Central memory CD4-positive, alpha-beta T cell (primary cell): ENCODE measurements at regions not wholly inside any gene's neighbourhood (a gene's known extent, or its start where the extent isn't known, plus 50 kb on each side); places are given as distances from the start of the nearest gene placed in this dataset.
"Not testable (repeated sequence)": the region's sequence is repeated elsewhere in the genome, so short reads cannot be mapped to it uniquely, and the experiment has no call there.

Experiments used
- DNase-seq: peaks from one replicate; pipeline ENCODE4 v3.0.0; 2022

DNA sequence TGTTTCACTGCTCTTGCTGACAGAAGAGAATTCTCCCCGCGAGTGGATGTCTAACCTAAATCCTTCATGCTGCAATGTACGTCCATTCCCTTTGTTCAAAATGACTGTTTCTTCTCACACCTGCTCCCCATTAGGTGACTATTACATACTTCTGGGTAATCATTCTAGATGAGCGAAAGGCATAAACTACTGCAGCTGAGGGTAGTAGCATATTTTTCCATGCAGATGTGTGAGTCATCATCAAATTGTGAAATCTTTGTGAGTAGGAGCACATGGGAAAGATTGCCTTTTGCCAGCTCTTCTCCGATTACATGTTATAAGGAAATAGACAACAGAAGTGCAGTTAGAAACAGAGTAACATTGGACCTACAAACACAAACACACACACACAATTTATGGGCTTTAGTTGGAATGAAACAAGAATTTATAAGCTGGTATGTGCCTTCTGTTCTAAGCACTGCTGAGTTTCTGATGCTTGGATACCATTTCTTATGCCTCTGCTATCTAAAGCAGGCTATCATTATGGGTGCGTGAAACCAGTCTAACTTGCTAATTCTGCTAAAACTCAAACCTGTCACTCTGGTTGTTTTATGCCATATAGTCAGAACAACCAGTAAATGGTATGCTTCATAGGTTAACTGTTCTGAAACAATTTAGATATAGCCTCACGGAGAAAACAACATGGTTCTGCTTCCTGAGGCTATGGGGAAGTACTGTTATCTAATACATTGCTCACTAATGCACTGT, 346.9 kb upstream of the PSMD7 start:
- no peak for DNase-seq

DNA sequence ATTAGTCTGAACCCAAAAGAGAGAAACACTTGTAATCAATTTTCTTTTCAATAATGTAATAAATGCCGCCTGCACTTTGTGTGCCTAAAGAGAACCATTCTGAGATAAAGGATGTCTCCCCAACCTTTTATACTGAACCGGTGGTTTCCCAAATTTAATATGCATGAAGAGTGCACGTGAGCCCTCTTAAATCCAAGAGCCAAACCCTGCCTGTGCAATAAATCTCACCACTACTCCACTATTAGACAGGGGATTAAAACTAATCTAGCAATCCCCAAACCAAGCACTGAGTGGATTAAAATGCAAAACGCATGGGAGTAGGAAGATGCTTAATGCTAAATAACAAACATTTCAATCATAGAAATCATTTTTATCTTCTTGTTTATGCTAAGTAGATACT, 351.0 kb upstream of the PSMD7 start:
- DNase-seq = no peak

DNA sequence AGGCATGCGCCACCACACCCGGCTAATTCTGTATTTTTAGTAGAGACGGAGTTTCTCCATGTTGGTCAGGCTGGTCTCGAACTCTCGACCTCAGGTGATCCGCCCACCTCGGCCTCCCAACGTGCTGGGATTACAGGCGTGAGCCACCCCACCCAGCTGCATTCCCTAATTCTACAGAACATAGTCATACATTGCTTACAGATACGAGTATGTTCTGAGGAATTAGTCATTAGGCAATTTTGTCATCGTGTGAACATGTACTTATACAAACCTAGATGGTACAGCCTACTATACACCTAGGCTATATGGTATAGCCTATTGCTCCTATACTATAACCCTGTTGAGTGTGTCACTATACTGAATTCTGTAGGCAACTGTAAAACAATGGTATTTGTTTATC, 353.4 kb upstream of the PSMD7 start:
- not testable (repeated sequence) for DNase-seq

DNA sequence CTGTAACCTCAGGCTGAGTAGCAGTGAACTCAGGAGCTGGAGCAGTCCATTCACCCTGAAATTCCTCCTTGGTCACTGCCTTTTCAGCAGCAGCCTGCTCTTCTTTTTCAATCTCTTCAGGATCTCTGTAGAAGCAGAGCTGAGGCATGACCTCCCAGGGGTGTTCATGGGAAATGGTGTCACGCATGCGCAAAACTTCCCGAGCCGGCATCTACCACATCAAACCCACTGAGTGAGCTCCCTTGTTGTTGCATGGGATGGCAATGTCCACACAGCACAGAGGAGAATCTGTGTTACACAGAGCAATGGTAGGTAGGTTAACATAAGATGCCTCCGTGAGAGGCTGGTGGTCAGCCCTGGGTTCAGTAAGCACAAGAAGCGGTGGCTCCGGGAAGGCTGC, 355.8 kb upstream of the PSMD7 start:
- DNase-seq = not testable (repeated sequence)

DNA sequence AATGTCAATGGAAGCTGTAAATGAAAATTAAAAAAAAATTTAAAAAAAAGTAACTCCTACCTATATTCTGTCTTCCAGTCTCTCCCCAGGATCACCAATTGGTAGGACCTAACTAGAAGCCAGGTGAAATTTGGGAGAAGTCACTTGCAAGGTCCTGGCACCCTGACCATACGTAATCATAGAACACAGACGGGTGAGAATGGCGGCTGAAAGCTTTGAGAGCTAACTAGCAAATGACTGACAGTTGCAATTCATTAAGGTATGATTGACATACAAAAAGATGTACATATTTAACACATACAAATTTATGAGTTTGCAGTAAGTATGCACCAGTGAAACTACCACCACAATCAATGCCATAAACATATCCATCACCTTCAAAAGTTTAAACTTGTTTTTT, 372.7 kb upstream of the PSMD7 start:
- DNase-seq = no peak

DNA sequence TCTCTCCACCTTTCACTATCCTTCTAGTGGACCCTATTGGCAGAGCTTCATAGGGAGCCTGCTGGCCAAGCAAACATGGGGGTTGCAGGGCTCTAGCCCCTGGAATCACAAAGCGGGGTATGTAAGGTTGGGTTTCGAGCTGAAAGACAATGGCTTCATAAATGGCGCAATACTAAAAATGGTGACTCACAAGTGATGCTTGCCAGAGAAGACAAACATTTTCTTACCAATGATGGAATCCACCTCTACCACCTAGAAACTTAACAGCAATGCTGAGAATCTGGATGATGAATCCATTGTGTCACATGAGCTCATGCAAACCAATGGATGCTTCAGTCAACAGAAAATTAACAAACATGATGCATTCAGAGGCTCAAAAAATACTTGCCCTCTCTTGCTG, 375.3 kb upstream of the PSMD7 start:
- DNase-seq = no peak

DNA sequence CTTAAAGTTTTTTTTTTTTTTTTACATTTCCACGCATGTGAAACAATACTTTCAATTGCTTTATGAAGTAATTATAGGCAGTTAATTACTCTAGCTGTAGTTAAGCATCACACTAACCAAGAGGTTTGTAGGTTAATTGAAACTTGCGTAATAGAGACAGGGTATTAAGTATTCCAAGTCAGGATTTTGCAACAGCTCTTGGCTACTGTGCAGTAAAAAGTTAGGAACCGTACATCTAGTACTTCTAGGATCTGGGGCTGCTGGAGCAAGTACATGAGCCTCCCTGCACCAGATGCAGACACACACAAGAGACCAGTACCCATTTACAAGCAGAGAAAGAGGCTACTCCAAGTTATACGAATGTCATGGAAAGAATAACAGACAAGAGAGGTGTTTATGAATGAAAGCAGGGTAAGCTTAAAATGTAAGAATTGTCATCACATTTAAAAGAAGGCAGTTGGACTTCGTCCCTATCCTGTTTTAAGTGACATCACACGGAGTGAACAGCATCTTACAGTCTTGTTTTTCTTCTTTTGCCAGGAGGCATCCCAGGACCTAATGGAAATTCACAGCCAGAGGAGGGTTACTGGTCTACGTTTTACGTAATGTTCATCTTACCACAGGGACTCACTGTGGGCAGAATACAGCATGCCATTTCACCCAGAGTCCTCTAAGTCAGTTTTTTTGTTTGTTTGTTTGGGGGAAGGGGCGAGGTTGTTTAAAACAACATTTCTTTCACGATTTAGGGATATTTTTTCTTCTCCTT, 379.6 kb upstream of the PSMD7 start:
- DNase-seq = no peak

DNA sequence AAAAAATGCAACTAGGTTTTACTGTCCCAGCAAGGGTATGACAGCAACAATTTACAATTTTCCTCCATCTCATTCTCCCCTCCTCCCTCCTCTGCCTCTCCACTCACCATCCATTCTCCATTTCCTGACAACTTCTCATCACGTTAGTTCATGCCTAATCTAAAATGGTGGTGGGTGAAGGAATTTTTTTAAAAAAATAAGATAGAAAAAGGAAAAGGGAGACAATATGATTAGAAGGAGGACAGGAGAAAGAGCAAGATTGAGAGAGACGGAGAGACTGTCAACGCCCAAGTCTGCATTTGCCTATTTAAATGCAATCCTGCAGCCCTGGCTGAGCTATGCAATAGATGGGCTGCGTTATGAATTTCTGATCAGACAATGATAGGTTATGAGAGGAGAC, 380.7 kb upstream of the PSMD7 start:
- no peak for DNase-seq

DNA sequence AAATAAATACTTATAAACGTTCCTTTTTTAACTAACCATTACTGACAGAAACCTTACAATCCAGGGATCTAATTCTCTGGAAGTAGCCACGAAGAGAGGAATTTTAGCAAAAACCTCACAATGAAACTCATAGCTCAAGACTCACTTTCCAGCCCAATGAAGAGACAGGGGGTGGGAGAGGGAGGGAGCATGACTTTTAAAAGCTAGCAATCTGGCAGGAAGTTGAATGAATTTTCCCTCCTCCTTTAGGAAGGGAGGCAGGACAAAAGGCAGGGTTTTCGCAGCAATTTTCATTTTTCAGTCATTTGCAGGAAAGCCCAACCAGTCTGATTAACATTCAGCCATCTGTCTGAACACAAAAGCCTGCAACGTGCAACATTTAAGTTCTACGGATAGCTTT, 381.5 kb upstream of the PSMD7 start:
- no peak for DNase-seq

DNA sequence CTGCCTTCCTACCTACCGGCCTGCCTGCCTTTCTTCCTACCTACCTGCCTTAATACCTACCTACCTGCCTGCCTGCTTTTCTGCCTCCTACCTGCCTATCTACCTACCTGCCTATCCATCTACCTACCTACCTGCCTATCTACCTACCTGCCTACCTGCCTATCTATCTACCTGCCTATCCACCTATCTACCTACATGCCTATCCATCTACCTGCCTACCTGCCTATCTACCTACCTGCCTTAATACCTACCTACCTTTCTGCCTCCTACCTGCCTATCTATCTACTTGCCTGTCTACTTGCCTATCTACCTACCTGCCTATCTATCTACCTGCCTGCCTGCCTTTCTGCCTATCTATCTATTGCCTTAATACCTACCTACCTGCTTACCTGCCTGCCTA, 383.8 kb upstream of the PSMD7 start:
- DNase-seq = no peak

DNA sequence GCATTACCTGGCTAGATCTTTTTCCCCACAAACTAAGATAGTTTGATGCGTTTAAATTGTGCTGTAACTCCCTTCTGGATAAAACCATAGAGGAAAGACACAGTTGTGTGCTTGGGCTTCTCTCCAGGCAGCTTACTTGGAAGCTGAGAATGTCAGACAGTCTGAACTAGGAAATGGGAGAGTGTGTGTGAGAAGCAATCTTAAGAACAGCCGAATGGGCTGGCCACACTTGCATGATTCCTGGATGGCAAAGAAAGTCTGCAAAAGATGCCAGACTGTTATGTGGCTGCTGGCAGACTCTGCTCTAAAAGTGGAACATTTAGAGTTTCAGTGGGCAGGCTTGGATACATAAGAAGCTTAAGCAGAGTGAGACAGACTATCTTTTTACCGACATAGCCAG, 384.3 kb upstream of the PSMD7 start:
- DNase-seq = no peak

DNA sequence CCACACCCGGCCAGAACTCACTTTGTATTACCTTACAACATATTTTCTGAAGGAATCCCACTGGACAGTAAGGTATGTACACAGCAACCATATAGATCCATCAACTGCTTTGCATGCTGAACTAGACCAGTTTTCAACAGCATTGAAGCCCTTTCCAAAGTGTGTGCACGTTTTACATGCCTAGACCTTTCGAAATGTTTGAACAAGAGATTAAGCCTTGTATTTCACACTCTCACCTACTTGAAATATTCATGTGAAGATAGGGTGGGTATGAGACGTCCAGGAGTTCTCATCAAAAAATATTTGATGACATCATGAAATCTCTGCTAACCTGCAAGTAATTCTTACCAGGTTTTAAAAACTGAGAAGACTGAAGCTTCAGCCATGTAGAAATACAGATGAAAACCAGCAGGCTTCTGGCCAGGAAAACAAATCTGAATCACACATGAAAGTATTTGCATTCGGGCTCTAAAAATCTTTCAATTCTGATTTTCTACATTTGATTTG, 387.0 kb upstream of the PSMD7 start:
- DNase-seq = no peak

DNA sequence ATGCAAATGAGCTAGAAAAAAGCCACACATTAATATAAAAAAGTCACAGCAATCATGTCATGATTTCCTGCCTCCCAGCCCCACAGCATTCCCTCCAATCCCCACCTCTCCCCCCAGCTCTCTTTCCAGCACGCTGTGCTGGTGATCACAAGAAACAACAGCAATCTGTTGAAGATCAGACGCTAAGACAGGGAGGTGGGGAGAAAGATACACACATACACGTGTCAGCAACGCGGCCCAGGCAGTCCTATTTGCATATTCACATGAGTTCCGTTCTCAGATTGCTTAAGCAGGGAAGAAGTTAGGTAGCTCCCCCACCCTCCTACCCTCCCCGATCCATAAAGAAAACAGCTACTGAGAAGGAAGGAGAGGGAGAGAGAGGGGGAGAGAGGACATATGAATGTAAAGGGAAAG, 405.5 kb upstream of the PSMD7 start:
- no peak for DNase-seq

DNA sequence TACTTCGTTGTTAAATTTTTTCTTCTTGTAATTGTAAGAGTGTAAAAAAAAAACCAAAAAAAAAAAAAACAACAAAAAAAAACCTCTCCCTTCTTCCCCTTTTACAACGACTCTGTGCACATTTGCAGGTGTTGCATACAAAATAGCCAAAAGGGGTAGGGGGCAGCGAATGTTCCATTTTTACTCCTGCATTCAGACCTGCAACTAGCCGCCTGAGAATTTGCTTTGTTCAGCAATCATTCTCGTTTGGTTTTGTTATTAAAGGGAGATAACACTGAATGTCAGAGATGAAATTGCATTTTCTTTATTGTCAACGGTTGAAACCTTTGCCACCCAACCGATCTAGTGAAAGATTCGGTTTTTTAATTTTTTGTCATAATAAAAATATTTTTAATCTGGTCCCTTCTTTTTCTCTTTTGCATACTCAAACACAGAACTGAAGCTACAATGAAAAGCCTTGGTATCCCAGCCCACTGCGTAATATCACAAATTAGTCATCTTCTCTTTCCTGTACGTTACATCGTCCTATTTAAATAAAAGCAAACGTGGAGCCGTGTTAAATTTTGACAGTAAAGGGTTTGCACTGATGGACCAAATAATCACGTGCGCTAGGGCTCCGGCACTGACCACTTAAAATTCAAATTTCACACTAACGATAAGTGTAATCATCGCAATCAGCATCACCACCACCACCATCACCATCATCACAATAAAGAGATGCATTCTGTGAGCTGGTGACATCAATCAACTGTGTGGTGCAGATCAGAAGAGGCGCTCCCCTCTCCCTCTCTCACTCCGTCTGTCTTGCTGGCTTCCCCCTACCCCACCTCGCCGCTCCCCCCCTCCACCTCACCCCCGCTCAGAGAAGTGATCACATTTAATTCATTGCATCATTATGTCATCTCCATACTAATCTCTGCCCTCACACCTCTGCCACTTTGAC, 406.2 kb upstream of the PSMD7 start:
- DNase-seq = no peak

DNA sequence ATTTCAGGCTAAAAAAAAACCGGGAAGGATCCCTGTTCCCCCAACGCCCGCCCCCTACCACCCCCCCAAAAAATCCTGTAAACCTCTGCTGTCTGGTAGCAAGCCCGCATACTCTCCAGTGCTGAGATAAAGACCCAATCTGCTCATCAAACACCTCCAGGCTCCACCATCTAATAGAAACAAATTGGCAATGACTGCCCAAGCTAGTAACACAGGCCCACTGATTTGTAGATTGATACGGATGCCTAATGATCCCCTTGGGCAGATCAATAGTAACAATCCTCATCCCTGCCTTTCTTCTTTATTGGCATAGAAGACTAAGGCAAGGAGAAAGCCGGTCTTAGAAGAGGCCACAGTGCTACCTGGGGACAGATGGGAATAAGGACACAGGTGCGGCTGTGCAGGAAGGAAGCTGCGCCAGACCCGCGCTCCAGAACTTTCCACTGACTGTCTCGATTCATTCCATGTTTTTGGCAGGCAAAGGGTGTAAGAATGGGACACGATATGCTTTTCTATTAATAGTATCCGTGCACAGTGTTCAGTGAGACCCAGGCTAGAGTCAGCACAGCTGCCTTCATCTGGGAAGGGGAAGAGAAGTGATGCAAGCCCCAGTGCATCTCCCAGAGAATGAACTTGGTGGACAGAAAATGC, 407.6 kb upstream of the PSMD7 start:
- no peak for DNase-seq

DNA sequence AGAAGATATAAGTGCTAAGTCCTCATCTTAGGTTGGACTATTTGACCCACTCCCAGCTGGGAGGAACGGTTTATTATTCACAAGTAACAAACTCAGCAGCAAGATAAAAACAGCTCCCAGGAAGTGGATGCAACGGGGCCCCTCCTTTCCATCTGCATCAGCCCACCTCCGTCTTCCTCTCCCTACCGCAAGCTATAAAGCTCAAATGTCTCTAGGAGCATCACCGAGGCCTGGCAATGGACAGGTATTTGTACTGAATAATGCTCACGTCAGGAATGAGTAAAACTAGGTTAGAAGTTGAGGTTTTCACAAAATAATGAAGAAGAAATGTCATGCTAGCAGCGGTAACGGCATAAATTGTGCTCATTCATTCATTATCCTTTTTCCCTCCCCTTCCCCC, 408.7 kb upstream of the PSMD7 start:
- DNase-seq = no peak

DNA sequence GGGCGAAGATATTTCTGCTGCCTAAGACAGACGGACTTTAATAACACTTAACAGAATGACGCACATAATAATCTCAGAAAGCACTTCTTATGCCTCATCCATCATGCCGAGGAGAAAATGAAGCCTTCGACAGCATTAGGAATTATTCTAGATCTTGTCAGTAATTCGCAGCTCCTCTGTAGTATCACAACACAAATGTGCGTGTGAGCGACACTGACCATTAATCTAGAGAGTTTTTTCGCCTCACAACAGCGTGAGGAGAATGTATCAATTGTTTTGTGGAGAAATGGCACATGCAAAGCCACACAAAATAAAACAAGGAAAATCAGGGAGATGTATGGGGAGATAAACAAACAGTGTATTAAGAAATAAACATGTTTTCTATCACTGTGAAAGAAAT, 410.2 kb upstream of the PSMD7 start:
- no peak for DNase-seq

DNA sequence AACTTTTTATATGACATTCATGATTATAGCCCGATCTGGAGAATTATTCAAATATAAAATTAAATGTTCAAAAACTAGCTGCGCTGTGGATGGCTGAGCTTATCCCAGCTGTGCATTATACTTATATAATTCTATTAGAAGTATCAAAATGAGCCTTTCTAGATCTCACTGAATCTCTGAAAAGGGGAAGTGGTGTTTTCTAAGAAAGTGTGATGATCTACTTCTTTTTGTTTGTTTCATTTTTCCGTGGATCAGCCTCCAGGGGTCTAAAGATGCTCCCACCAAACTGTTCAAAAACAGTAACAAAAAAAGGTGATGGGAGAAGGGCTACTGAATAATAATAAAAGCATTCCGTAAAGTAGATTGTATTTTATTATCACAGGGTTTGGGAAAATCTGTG, 411.3 kb upstream of the PSMD7 start:
- no peak for DNase-seq

DNA sequence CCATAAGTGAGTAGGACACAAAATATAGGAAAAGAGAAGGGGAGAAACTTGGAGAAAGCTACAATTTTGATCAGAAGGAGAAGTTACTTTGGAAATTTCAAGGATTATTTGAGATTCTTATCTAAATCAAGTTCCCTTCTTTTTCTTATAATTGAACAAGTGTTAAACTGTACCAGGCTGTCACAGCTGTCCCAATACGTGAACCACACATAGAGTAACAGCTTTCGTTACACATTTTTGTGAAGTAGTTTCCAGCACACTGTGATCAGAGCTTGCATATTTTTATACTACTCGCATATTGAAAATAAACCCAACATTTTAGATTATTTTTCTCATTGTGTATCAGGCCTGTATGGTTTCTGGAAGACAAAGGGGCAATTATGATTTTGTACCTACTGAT, 412.8 kb upstream of the PSMD7 start:
- no peak for DNase-seq

DNA sequence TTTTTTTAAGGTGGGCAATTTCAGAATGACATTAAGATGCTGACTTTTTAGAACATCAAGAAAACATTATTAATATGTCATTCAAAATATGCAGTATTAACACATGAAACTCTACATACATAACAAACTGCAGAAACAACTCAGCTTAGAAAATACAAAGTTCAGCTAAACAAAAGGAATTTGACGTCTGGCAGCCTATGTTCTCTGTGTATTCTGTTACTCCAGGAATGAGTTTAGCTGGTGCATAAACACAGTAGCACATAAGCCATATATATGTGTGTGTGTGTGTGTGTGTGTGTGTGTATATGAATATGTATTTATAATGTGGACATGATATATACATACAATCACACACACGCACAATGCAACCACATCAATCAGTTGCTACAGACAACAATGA, 413.5 kb upstream of the PSMD7 start:
- DNase-seq = no peak

DNA sequence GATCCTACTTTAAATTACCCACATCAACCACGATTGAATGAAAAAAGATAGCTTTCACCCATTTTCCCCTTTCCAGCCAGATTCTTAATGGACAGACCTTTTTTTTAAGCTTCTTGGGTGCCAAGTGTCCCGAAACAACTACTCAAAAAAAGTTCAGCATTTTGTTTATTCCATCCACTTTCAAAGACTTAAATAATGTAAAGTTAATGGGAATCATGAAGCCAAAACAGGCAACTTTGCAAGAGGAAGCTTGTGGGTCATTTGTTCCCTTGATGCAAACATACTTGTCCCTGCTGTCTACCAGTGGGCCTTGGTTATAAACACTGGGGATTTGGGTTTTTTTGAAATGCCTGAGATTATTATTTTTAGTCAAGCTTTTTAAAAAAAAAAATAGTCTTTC, 414.0 kb upstream of the PSMD7 start:
- DNase-seq = no peak

DNA sequence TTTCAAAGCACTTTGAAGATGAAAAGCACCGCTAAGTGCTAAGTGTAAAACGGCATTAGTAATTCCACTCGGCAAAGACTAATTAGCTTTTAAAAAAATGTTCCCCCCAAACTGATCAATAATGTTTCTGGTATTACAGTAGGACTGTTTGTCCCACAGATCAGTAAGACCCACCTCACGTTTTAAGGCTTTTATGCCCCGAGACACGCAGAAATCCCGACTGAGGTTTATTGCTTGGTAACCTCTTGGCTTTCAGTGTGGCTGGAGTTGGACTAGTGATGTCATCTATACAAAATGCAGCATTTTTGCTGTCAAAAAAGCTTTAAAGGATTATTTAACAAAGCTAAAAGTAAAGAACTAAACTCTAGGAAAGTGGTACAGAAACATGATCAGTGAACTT, 414.6 kb upstream of the PSMD7 start:
- DNase-seq = no peak

DNA sequence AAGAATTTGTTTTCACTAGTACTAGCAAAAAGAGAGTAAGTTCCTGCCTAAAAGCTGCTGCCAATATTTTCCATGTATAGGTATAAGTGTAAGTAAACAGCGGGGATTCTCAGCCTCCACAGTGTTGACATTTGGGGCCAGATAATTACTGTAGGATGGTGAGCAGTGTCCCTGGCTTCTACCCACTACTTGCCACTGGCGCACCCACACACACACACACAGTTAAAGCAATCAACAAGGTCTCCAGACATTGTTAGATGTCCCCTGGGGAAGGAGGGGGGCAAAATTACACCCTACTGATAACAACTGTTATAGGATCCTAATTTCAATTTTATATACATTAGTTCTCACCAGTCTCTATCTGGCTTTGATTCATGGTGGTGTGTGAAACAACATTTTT, 417.0 kb upstream of the PSMD7 start:
- DNase-seq = no peak
